ENCODE measurements at regions not wholly inside any gene's neighbourhood (a gene's known extent, or its start where the extent isn't known, plus 50 kb on each side); places are given as distances from the start of the nearest gene placed in this dataset.
"Not testable (repeated sequence)": the region's sequence is repeated elsewhere in the genome, so short reads cannot be mapped to it uniquely, and the experiment has no call there.

DNA sequence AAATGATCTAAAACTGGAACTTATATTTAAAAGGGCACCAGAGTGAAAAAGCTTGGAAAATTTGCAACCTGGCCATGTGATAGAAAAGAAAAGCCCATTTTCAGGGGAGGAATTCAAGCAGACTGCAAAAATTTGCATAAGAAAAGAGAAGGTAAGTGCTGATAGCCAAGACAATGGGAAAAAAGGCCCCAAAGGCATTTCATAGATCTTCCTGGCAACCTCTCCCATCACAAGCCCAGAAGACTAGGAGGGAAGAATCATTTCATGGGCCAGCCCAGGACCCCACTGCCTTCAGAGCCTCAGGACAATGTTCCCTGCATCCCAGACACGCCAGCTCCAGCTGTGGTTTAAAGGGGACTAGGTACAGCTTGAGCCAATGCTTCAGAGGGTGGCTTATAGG, 887.3 kb upstream of the DIAPH2 start:
- DNase-seq, result no peak

DNA sequence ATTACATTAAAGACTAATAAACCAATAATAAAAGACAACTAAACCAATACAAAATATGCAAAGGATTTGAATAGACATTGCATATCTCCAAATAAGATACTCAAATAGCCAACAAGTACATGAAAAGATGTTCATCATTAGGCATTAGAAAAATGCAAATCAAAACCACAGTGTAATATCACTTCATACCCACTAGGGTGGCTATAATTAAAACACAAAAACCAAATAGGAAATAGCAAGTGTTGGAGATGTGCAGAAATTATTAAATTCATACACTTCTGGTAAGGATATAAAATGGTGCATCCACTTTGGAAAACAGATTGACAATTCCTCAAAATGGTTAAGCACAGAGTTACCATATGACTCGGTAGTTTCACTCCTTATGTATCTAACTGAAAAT, 860.8 kb upstream of the DIAPH2 start:
- no peak for DNase-seq

DNA sequence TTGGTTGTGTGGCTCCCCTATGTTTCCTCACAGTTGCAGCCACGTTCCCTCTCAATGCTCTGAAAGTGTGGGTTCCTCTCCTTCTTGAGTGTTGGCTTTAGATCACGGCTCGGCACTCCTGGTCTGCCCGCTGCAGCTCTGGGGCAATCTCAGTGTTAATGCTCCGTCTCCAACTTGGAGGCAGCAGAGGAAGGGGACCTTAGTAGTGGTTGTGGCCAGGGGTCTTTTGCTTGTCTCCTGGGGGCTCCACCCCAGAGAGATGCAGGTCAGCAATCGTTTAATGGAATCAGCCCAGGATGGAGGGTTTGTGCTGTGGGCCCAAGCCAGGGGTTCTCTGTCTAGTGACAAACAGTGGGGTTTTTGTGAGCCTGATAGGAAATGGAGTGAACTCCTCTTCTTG, 849.4 kb upstream of the DIAPH2 start:
- no peak for DNase-seq

DNA sequence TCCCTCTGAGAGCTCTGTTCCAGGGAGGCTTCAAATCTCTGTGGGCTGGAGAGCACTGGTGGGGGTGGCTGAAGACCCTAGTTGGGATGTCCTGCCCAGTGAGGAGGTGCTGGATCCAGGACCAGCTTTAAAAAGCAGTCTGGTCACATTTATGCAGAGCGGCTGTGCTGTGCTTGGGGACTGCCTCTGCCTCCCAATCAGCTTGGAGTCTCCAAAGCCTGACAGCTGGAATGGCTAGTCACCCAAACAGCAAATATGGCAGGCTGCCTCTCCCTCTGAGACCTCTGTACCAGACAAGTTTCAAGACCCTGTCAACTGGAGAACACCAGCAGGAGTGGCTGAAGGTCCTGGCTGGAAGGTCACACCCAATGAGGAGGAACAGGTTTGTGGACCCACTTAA, 848.1 kb upstream of the DIAPH2 start:
- DNase-seq, result no peak

DNA sequence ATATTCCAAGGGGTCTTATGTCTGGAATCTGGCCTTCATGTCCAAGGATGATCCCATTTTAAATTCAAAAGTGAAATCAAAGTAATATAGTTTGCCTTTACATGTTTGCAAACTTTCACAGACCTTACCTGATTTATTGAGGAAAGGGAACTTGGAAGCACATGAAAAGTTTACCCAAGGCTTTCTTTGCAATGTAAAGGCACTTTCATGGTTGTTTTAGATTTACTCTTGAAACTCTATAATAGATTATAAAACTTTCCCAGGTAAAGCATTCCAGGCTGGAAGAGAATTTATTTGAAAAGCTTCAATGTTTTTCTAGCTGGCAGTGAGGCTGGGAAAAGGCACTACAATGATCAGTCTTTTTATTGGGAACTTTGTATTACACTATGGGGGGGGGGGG, 842.8 kb upstream of the DIAPH2 start:
- no peak for DNase-seq

DNA sequence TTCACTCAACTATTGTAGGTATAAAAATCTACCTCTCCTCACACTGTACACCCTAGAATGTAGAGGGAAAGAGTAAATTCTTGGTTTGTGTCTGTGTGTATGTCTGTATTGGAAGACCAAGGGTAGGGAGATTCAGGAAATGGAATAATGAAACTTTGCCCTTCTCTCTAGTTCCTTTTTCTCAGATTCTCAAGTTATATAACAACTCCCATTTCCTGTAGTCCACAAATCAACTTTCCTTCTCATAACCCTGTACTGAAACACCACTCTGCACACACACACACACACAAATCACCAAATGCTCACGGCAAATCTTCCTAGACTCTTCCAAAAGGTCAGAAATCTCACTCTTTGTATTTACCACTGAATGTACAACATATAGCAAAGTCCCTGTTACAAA, 824.5 kb upstream of the DIAPH2 start:
- no peak for DNase-seq

DNA sequence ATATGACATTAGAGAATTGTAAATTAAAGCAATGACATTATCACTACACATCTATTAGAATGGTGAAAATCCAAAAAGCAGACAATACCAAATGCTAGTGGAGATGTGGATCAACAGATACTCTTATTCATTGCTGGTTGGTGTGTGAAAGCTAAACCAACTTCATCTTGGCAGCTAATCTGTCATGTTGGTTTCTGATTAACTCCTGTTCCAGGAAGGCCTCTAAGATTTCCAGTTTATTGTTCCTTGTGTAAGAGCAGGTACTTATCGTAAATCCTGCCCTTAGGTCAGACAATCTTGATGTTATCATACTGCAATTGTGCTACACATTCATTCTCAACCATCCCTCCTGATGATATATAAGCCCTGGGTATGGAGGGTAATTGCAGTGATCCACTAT, 809.0 kb upstream of the DIAPH2 start:
- DNase-seq, result no peak

DNA sequence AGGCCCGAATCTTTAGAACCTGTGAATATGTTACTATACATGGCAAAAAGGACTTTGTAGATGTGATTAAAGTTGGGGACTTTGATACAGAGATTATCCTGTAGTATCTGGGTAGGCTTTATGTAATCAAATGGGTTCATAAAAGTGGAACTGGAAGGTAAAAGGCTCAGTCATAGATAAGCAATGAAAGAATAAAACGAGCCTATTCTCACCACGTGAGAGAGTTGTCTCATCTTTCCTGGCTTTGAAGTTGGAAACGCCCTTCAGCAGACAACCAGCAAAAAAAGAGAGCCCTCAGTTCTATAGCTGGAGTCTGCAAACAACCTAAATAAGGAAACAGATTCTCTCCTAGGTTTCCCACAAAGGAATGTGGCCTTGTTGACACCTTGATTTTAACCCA, 805.8 kb upstream of the DIAPH2 start:
- no peak for DNase-seq

DNA sequence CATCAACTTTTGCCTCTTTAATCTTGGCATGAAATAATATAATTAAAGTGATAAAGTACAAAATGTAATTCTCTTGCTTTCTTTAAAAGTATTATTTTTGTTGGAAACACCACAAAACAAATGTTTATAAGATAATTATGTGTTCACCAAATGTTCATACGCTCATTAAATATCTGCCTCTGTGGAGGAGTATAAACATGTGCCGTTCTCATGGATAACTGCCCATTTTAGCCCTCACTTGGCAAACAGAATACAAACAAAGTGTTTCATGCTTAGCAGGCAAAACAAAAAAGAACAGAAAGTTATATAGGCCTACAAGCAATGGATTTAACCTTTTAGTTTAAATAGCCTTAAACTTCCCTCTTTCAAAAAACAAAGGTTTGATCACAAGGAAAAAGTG, 800.5 kb upstream of the DIAPH2 start:
- no peak for DNase-seq

DNA sequence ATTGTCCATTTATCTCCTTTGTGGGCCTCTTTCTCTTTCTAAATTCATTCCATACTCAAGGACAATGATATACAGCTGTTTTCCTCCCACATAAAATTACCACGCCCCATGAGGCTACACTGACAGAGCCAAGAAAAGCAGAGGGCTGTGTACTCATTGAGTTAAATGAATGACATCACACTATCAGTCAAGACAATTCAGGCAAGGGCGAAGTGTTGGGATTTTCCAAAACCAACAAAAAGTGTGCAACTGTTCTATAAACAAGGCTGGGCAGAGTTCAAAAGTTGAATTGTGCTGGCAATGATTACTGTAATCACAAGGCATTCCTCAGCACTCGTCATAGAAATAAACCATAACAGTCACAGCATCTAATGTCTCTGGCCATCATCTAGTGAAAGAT, 799.6 kb upstream of the DIAPH2 start:
- DNase-seq, result no peak

DNA sequence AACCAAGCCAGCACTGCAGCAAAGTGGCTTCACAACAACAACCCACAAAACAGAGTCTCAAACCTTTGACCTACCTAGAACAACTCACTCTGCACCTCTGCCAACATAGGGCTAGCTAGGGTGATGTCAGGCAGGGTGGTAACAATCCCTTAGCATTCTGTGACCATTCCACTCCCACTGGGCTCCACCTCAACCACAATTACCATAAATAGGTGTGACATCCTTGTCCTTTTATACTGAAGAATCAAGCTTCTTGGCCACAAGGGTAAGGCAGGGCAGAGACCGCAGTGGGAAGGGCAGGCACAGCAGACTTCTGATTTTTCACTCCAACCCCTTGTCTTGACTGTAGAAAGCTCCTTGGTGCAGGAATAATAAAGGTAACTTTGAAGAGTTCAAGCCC, 795.4 kb upstream of the DIAPH2 start:
- DNase-seq, result no peak

DNA sequence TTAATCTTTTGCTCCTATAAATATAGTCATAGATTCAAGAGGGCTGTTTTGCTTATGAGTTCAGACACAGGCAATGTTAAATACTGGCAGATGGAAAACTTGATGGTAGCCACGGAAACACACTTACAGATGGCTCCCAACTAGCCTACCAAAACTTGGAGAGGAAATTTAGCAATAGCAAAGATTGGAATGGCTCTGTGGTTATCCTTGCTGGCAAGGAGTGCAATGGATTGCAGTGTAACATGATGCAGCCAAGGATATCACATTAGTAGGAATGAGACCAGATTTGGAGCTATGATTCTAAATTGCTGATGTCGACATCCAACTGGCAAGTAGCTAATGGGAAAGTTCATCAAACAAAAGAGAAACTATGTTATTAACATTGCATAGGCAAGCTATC, 791.0 kb upstream of the DIAPH2 start:
- no peak for DNase-seq

DNA sequence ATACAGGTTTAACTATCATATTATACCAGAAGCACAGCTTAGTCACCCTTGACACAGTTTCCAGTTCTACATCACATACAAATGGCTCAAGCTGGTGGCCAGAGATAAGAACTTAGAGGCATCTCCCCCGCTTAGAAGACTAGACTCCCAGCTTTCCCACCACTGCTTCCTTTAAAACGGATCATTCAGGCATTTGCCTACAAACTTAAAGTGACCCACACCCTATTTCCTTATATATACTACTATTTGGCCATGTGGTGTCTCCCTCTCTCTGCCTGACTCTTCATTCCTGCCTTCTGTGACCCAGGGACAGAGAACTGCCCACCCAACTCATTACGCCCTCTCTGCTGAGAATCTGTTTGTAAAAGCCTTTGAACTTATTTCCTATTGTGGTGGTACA, 781.2 kb upstream of the DIAPH2 start:
- DNase-seq, result no peak

DNA sequence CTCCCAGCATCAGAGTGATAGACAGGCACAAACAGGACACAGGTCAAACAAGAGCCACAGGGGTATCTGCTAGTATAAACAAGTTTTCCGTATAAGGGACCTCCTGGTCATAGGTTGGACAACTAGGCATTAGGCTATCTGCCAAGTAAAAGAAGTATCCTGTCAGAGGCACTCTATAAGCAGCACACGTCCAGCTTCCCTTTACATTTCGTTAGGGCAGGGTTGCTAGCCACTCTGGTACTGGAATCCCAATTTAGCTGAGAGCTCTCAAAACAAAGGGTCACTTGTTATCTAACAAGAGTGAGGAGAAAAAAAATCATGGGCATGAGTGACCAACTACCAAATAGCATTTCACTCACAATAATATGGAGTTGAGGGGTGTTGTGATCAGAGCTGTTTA, 780.7 kb upstream of the DIAPH2 start:
- DNase-seq, result no peak

DNA sequence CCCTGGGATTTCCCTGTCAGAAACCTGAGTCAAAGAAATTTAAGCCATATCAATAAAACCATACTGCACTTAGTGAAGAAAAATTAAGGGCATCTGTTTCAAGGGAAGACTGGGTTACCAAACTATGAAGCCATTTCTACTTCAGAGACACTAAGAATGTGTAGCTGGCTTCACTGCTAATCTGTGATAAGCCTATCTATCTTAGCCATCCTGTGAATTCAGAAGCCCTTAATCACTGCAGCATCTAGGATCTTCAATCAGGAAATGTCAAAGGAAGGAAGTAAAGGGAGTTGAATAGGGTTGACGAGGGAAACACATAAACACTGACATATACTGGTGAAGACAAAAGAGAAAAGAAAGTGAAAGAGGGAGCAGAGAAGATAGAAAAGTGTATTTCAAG, 777.6 kb upstream of the DIAPH2 start:
- no peak for DNase-seq

DNA sequence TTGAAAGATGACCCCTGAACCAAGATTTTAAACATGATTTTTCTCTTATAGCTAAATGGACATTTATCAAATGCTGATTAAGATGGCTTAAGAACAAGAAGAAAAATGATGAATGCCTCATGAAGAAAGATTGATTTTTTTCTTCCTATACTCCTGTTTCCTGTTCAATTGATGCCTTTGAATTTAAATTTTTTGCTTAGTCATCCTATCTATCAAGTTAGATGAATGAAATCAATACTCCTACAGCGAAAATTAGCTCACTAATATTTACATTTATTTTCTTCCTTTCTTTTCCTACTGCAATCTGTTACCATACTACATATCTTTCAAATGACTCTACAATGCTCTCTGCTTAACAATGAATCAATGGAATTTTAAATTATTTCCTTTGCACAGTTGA, 773.6 kb upstream of the DIAPH2 start:
- no peak for DNase-seq

DNA sequence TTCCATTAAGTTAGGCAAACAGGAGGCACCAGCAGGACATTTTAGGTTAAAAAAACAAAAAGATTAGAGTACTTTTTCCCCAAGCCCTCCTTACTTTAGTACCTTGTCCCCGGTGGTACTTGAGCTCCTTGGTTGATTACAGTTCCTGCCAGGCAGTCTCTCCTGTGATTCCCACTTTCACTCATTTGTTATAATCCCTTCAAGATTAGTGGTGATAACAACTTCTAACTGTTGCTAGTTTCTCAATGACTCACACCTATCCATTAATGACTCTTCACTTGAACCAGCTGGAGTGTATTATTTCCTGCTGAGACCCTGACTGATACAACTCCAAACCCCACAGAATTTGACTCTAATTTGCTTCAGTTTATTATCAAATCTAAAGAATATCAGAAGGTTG, 765.0 kb upstream of the DIAPH2 start:
- DNase-seq, result no peak

DNA sequence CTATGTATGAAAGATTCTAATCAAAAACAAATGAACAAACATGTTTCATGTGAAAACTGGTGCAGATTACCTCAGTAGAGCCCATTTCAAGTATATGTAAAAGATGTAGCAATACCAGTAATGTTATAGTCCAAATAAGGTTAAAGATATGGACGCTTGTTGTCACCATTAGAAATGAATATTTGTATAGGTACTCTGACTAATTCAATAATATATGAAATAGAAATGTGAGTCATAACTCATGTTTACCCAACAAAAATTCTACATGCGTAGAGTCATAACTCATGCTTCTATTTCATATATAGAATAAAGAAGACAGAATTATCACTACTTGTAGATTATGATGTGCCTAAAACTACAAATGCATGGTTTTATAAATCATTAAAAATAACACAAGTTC, 739.1 kb upstream of the DIAPH2 start:
- no peak for DNase-seq

DNA sequence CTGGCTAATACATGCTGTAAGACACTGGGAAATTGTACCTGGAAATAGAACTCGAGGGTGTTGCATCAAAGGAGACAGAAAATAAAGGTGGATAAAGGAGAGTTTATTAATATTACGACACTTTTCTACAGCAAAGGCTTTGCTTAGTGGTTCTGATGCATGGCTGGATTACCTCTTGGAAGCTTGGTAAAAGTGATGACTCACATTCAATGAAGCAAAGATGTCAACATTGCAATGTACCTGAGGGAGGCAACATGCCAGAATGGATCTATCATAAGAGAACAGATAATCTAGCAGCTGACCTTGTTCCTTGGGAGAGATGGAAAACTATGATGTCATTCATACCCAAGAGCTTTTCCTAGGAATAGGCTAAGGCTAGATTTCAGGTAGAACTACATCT, 735.1 kb upstream of the DIAPH2 start:
- no peak for DNase-seq

DNA sequence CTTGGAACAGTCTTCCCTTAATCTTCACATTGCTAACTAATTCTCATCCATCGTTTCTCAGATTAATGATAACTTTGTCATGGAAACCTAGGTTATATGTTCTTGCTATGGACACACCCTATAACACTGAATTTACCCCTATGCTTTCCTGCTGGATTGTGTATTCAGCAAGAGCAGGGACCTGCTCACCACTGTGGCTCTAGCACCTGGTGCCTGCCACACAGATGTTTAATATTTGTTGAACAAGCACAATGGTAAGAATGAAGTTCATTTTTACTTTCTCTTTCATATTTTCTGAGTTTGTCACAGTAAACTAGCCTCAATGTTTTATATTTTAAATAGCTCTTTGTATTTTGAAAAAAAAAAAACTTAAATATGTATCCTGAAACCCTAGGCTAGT, 734.0 kb upstream of the DIAPH2 start:
- no peak for DNase-seq

DNA sequence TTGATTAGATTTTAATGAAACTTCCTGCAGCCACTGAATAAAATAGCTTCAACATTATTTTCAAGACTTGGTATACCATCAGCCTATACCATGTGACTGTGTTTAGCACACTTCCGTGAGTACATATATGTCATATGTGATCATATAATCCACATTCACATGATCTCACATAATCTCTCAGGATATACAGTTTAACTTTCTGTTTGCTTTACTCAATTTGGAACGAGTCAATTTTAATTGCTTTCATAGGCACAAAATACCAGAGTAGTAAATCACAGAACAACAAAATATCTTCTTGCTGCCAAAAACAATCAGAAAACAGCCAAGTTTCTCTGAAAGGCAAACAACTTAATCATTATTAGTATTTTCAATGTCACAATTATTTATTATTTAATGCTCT, 731.1 kb upstream of the DIAPH2 start:
- no peak for DNase-seq

DNA sequence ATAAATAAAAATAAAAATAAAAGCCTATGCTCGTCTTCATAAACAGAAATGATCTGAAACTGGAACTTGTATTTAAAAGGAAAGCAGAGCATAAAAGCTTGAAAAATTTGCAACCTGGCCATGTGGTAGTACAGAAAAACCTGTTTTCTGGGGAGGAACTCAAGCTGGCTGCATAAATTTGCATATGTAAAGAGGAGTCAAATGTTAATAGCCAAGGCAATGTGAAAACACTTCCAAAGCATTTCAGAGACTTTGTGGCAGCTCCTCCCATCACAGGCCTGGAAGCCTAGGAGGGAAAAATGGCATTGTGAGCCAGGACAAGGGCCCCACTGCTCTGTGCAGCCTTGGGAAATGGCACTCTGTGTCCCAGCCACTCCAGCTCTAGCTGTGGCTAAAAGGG, 727.9 kb upstream of the DIAPH2 start:
- no peak for DNase-seq

DNA sequence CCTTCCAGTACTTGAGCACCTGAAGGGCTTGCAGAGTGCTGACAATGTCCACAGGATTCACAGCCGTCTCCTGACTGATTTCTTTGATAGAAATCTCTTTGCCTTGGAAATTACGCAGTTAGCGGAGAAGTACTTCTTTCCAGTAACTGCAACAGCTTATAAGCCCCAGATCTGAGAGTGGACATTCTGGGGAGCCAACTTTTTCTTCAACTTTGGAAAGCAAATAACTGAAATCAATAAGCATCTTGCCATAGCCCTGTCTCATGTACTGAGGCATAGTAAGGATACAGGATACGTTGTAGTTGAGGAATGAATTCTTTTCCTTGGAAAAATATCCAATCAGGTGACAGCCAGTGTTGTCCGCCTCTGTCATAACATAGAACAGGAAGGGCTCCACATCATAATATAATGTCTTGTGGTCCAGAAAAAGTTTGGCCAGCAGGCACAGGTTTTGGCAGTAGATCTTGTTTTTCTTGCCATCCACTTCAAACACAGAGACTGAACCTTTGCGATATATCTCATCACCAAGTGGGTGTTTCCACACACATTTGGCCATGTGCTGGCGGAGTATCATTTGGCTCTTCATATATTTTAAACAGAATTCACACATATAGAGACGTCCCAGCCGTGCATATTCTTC, 711.1 kb upstream of the DIAPH2 start:
- not testable (repeated sequence) for DNase-seq

DNA sequence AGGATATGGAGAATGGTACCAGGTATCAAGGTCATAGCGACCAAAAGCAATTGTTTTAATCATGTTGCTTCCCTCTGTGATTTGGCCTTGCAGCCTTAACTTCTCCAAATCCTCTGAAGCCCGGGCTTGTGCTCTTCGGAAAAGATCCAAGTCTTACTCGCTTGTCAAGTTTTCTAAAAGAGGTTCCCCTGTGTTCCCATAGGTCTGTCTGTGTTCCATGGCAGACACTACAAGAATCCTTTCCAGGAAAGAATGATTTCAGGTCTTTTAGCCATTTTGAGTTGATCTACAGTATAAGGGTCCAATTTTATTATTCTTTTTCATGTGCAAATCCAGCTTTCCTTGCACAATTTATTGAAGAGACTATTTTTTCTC, 710.6 kb upstream of the DIAPH2 start:
- no peak for DNase-seq

DNA sequence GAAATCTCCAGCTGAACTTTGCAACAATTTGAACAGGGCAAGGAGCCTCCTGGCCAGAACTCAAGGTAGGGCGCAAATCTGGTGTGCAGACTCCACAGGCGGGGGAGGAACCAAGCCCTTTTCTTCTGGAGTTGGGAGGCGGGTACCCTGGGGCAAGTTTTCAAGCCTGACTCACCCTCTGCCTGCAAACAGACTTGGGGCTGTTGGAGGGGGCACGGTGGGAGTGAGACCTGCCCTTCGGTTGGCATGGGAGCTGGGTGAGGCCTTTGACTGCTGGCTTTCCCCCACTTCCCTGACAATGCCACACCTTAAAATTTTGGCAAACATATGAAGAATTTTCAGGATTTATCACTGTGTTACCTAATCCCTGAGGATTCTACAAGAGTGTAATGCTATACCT, 709.8 kb upstream of the DIAPH2 start:
- no peak for DNase-seq

DNA sequence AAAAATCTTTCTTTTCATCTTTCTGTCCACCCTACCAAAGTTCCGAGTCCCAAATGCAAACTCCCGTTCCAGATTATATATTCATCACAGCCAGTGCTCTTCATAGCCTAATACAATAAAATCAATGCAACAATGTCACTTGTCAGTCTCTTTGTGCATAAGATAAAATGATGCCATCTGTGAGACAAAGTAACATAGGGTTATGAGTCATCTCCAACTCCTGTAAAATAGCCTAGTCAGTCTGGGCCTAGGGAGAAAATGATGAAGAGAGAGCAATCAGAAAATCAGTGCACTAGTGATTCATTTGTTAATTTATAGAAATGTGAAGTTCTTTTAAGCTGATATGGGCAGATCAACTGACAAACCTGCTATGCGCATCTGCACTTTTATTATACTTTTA, 689.1 kb upstream of the DIAPH2 start:
- DNase-seq, result no peak
